ENCODE measurements at regions not wholly inside any gene's neighbourhood (a gene's known extent, or its start where the extent isn't known, plus 50 kb on each side); places are given as distances from the start of the nearest gene placed in this dataset.
"Not testable (repeated sequence)": the region's sequence is repeated elsewhere in the genome, so short reads cannot be mapped to it uniquely, and the experiment has no call there.

GRCh38 chr14:105711841-105712460 lies 185.6 kb downstream of the TMEM121 start:
- DNase-seq: no peak

GRCh38 chr14:105712670-105713069 lies 186.3 kb downstream of the TMEM121 start:
- DNase-seq: not testable (repeated sequence)

GRCh38 chr14:105713160-105713559 lies 186.8 kb downstream of the TMEM121 start:
- not testable (repeated sequence) for DNase-seq

GRCh38 chr14:105713836-105714235 lies 187.5 kb downstream of the TMEM121 start:
- not testable (repeated sequence) for DNase-seq

GRCh38 chr14:105718787-105719186 lies 192.4 kb downstream of the TMEM121 start:
- not testable (repeated sequence) for DNase-seq

- not testable (repeated sequence) for DNase-seq
Observed at GRCh38 chr14:105720106-105720505, 193.7 kb downstream of the TMEM121 start.

- not testable (repeated sequence) for DNase-seq
Observed at GRCh38 chr14:105720852-105721601, 194.6 kb downstream of the TMEM121 start.

- DNase-seq: not testable (repeated sequence)
Observed at GRCh38 chr14:105721602-105721970, 195.2 kb downstream of the TMEM121 start.

- not testable (repeated sequence) for DNase-seq
Observed at GRCh38 chr14:105721996-105722709, 195.8 kb downstream of the TMEM121 start.

- DNase-seq: not testable (repeated sequence)
Observed at GRCh38 chr14:105723271-105723670, 196.9 kb downstream of the TMEM121 start.

- DNase-seq: not testable (repeated sequence)
Observed at GRCh38 chr14:105723776-105724175, 197.4 kb downstream of the TMEM121 start.

- not testable (repeated sequence) for DNase-seq
Observed at GRCh38 chr14:105729825-105730368, 203.5 kb downstream of the TMEM121 start.

GRCh38 chr14:105730731-105731130 lies 204.3 kb downstream of the TMEM121 start:
- not testable (repeated sequence) for DNase-seq

GRCh38 chr14:105731221-105731985 lies 205.0 kb downstream of the TMEM121 start:
- DNase-seq: not testable (repeated sequence)

GRCh38 chr14:105733081-105734065 lies 207.0 kb downstream of the TMEM121 start:
- DNase-seq: no peak

GRCh38 chr14:105734241-105734640 lies 207.9 kb downstream of the TMEM121 start:
- DNase-seq: not testable (repeated sequence)

GRCh38 chr14:105736331-105736730 lies 209.9 kb downstream of the TMEM121 start:
- DNase-seq: not testable (repeated sequence)

GRCh38 chr14:105737504-105738246 lies 211.3 kb downstream of the TMEM121 start:
- DNase-seq: no peak

- DNase-seq: no peak
Observed at GRCh38 chr14:105738638-105739037, 212.3 kb downstream of the TMEM121 start.

- no peak for DNase-seq
Observed at GRCh38 chr14:105739331-105740102, 213.1 kb downstream of the TMEM121 start.

Measured in CD4-positive, alpha-beta T cell treated with Interleukin-4 for 4 hours (primary cell).